Right renal pelvis (tissue), 4 donors: ENCODE measurements at regions not wholly inside any gene's neighbourhood (a gene's known extent, or its start where the extent isn't known, plus 50 kb on each side); places are given as distances from the start of the nearest gene placed in this dataset.
"Not testable (repeated sequence)": the region's sequence is repeated elsewhere in the genome, so short reads cannot be mapped to it uniquely, and the experiment has no call there.

Experiments used
- DNase-seq, 4 donors: peaks; one replicate each; pipeline ENCODE4 v3.0.0-alpha.2; 2013; ENCODE audit warnings: low read depth in 4 of 4, low spot score in 3 of 4, missing footprints in 1 of 4

DNA sequence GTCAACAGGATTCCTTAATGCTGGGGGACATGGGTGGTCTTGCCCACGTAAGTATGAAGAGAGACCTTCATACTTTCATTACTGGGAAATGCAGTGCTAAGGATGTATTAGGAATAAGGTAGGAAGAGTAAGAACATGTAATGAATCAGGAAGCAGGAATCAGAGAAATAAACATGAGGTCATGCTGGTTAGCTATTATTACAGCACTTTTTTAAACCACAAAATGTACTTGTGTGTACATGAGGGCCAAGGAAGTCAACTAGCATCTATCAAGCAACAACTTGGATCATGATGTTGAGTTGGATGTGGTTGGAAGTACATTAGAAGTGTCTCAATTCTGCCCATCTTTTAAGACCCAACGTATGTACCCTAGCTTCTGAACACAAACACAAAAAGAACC is 63.5 kb upstream of the E2F3 start:
- DNase-seq = no peak

DNA sequence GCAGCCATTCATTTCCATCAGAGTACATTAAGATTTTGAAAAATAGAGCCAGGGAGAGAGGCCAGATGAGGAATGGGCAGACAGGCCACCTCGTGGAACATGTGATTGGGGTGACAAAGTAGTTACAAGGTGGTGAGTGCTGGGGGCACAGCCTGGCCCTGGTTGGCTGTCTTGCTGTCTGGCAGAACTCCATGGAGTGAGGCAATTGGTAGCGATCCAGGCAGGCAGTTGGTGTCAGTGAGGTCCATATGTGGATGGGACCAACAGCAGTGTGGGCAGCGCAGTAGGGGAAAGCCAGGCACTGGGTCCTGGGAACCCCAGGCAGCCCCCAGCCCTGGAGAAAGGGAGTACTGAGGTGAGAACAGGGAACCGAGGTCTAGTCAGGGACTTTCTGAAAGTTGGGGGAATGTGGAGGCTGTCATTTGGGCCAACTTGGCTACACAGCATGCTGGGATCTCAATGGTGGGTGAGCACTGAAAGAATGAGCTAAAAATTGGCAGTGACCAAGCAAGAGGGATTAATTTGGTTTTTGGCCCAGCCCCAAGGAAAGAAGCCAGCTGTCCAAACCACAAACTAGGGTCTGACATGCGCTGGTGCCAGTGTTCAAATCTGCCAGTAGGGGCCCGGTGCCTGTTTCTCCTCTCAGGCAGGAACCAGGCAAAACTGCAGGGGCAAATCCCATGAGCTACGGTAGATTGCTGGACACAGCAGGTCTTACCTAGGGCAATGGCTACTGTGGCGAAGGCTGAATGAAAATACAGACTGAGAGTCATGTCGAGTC is 61.4 kb upstream of the E2F3 start:
- no peak for DNase-seq

GRCh38 chr6:20341096-20341495 is 60.6 kb upstream of the E2F3 start:
- DNase-seq = no peak

DNA sequence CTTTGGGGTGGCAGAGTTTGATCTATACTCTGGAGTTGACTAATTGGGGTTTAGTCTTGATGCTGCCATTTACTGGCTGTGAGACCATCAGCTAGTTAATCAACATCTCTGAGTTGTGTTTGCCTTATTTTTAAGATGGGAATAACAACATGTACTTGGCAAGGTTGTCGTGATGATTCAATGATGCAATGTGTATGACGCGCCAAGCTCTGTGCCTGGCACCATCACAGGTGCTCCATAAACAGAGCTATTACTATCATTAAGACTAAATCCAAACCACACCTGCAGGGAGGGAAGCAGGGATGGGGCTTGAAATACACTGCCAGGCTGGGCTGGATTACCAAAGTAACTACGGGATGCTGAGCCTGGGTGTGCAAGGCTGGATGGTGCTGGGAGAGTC is 60.1 kb upstream of the E2F3 start:
- DNase-seq = no peak

DNA sequence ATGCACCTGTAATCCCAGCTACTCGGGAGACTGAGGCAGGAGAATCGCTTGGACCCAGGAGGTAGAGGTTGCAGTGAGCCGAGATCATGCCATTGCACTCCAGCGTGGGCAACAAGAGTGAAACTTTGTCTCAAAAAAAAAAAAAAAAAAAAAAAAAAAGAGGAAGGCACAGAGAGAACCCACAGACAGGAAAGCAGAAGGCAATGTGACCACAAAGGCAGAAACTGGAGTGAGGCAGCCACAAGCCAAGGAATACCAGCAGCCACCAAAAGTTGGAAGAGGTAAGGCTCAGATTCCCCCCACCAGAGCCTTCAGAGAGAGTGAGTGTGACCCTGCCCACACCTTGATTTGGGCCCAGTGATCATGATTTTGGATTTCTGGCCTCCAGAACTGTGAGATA is 54.7 kb upstream of the E2F3 start:
- DNase-seq = not testable (repeated sequence)

DNA sequence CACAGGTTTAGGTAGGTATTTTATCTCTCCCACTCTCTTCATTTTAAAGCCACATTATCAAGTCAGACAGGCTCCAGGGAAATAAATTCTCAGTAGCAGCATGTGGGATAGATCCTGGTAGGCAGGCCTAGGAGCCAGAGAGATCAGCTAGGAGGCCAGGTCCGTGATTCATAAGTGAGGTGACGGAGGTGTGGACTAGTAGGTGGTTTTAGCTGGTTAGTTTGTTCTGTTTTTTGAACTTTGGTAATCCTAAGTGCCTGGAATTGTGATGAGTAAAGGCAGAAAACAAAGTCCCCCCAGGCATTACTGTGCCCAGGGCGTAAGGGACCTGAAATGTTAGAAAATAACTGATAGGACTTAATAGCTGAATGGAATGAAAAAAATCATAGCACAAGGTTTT is 53.6 kb upstream of the E2F3 start:
- DNase-seq = no peak

DNA sequence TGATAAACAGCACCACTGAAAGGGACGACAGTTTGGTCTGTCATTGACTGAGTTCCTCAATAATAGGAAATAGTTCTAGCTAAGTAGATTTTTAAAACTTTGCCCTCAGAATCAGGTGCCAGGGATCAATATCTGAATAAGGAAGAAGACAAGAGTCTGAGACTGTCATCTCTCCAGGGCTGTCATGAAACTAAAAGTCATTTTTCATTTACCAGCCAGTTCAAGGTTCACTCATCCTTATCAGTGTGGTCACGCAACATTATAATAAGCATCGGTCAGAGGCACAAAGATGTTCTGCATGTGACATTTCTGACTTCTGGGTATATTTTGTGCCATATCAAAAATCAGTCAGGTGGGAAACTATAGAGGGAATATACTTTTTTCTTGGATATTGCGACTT is 52.5 kb upstream of the E2F3 start:
- DNase-seq = no peak

- DNase-seq = no peak
Measured at GRCh38 chr6:20350215-20350614, 51.5 kb upstream of the E2F3 start.

DNA sequence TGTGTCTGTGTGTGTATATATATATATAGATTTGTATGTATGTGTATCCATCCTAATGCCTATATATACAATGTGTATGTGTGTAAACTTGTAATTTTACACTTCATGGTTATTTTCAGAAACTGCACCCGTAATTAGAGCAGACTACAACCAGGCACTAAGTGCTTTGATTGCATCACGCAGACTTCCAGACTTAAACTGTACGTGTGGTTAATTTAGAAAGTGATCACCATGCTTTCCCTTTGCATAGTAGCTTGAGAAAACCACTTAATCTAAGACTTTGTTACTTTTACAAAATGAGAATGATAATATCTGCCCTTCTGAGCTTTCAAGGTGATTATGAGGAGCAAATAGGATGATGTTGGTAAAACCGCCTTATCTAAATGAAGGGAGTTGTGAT is 50.1 kb upstream of the E2F3 start:
- DNase-seq = no peak
